ENCODE measurements at regions not wholly inside any gene's neighbourhood (a gene's known extent, or its start where the extent isn't known, plus 50 kb on each side); places are given as distances from the start of the nearest gene placed in this dataset.

DNA sequence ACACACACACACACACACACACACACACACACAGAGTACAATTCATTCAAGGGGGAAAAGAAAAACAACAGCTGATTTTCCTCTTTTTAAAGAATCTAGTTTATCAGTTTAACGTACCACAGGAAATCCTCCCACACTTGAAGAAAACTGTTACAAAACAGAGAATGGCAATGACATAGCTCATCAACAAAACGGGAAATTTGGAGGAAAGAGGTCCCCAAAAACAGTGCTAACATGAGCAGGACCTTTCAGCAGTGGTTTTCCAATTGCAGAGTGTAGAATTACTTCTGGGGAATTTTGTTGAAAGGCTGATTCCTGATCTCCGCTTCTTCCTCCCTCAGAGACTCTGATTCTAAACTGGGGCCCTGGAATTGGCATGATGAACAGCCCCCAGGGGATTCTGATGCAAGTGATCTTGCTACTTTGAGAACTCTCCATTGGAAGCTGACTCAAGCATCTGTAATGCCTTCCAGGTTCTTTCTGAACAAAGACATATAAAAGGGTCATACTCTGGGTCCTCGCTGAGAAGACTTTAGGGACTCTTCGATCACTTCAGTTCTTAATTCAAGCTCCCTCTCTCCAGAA is 442.6 kb upstream of the PROK2 start:
- TF ChIP-seq CTCF (conservative IDR thresholded peaks at IDR 0.05; ENCODE audit: low read depth in 2 of 2) (no peak), JUNB (IDR thresholded peaks at IDR 0.05; ENCODE audit: unreplicated experiment) (no peak), REST (IDR thresholded peaks at IDR 0.05; ENCODE audit: unreplicated experiment) (no peak), EZH2 (IDR thresholded peaks at IDR 0.05; ENCODE audit: low read depth, unreplicated experiment) (no peak)
